ENCODE measurements at regions not wholly inside any gene's neighbourhood (a gene's known extent, or its start where the extent isn't known, plus 50 kb on each side); places are given as distances from the start of the nearest gene placed in this dataset.

DNA sequence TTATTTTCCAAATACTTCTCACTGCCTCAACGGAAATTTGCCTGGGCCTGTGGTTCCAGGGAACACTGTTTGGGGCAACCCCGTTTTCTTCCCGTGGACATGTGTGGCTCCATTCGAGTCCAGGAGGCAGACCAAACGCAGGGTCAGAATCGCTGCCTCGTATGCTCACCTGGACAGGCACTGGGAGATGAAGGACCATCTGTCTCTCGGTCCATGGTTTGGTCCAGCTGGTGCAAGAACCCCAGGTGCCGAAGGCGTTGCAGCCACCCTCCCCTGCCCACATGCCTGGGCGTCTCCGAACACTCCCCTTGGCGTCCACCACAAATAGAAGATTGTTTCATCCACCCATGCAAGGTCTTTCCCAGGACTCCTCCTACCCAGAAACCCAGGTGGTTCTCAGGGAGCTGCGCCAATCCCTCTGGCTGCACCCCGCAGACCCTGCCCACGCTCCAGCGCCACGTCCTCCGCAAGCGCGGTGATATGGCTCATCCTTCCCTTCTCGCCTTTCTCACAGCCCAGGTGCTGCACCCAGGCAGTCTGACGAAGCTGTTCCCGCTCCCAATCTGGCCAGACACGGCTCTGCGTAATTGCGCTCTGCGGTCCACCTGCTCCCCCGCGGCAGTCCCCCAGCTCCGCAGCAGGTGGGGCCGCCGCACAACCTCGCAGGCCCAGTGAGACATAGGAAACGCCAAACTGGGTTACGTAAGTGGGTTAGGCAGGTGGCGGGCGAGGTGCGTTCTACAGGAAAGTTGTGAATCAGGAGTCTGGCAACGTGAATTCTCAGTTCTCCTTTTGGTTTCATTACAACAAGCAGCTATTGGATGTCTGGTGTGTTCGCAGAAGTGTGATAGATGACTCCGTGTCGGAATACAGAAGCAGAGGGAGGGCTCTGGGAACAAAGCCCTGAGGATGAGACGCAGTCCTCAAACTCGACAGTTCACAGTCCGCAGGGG, 146.2 kb upstream of the ECI2 start:
- Histone ChIP-seq H3K4me3 (ENCODE audit: low read length) (peak overlapping the region; percentile 68), H3K27ac (ENCODE audit: low read length) (no peak overlapping the region), H3K4me1 (ENCODE audit: insufficient read depth, low read length) (peaks cover 3% of the 10 kb centered on the region; the same call in 1 of the 2 replicates), H3K27me3 (ENCODE audit: insufficient read depth, low read length) (peaks cover 49% of the 10 kb centered on the region), H3K36me3 (ENCODE audit: insufficient read depth, low read depth, low read length) (no peaks in the 10 kb centered on the region), H3K9me3 (ENCODE audit: insufficient read depth, low read depth, low read length) (no peaks in the 10 kb centered on the region), H3K9ac (ENCODE audit: low read depth, low read length) (no peak overlapping the region)

- Histone ChIP-seq H3K4me3 (ENCODE audit: low read length) (no peak overlapping the region), H3K9ac (ENCODE audit: low read depth, low read length) (no peak overlapping the region), H3K27ac (ENCODE audit: low read length) (no peak overlapping the region), H3K4me1 (ENCODE audit: insufficient read depth, low read length) (peaks cover 3% of the 10 kb centered on the region; the same call in 1 of the 2 replicates), H3K27me3 (ENCODE audit: insufficient read depth, low read length) (peaks cover 45% of the 10 kb centered on the region), H3K9me3 (ENCODE audit: insufficient read depth, low read depth, low read length) (no peaks in the 10 kb centered on the region), H3K36me3 (ENCODE audit: insufficient read depth, low read depth, low read length) (no peaks in the 10 kb centered on the region)
Measured at GRCh38 chr6:4280707-4281106, 145.3 kb upstream of the ECI2 start.

GRCh38 chr6:4280031-4280430, 144.7 kb upstream of the ECI2 start:
- Histone ChIP-seq H3K4me1 (ENCODE audit: insufficient read depth, low read length) (peaks cover 3% of the 10 kb centered on the region; the same call in 1 of the 2 replicates), H3K36me3 (ENCODE audit: insufficient read depth, low read depth, low read length) (no peaks in the 10 kb centered on the region), H3K9me3 (ENCODE audit: insufficient read depth, low read depth, low read length) (no peaks in the 10 kb centered on the region), H3K9ac (ENCODE audit: low read depth, low read length) (no peak overlapping the region), H3K27me3 (ENCODE audit: insufficient read depth, low read length) (peaks cover 45% of the 10 kb centered on the region), H3K4me3 (ENCODE audit: low read length) (no peak overlapping the region), H3K27ac (ENCODE audit: low read length) (no peak overlapping the region)

GRCh38 chr6:4274382-4275082, 139.2 kb upstream of the ECI2 start:
- Histone ChIP-seq H3K27me3 (ENCODE audit: insufficient read depth, low read length) (no peaks in the 10 kb centered on the region), H3K4me3 (ENCODE audit: low read length) (no peak overlapping the region), H3K9me3 (ENCODE audit: insufficient read depth, low read depth, low read length) (no peaks in the 10 kb centered on the region), H3K9ac (ENCODE audit: low read depth, low read length) (no peak overlapping the region), H3K4me1 (ENCODE audit: insufficient read depth, low read length) (no peaks in the 10 kb centered on the region), H3K27ac (ENCODE audit: low read length) (no peak overlapping the region), H3K36me3 (ENCODE audit: insufficient read depth, low read depth, low read length) (no peaks in the 10 kb centered on the region)

GRCh38 chr6:4272996-4273395, 137.6 kb upstream of the ECI2 start:
- no peaks in the 10 kb centered on the region; the same call in 1 of the 2 replicates for H3K9me3 ChIP-seq (ENCODE audit: insufficient read depth, low read depth, low read length)
- no peak overlapping the region for H3K27ac ChIP-seq (ENCODE audit: low read length)
- no peaks in the 10 kb centered on the region for H3K27me3 ChIP-seq (ENCODE audit: insufficient read depth, low read length)
- H3K4me1 ChIP-seq (ENCODE audit: insufficient read depth, low read length), result no peaks in the 10 kb centered on the region
- H3K9ac ChIP-seq (ENCODE audit: low read depth, low read length), result no peak overlapping the region
- H3K4me3 ChIP-seq (ENCODE audit: low read length), result no peak overlapping the region
- H3K36me3 ChIP-seq (ENCODE audit: insufficient read depth, low read depth, low read length), result no peaks in the 10 kb centered on the region

DNA sequence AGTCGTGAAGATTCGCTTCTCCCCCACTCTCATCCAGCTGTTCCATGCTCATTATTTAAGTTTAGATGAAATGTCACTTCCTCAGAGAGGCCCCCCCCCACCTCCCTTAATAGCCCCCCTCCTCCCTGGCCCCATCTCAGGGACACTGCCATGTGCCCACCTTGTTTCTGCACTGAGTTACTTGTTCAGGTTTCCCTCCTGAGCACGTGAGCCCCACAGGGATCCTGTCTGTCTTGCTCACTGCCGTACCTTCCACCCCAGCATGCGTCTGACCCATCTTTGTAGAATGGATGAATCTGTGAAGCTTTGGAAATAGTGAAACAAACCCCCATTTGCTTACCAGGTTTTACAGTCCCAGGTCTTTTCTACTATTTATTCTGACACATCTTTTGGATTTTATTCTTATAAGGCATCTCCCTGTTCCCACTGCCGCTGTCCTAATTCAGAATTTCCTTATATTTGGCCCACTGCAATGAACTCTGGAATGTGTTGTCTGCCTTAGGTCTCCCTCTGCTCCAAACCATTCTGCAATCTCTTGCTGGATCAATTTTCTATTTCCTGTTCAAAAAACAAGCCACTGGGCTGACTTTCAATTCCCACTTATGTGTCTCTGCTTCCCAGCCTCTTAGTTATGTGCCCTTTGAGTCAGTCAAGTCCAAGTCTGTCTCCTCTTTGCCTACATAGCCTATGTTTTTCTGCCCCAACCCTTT, 136.5 kb upstream of the ECI2 start:
- no peak overlapping the region for H3K27ac ChIP-seq (ENCODE audit: low read length)
- no peak overlapping the region for H3K4me3 ChIP-seq (ENCODE audit: low read length)
- H3K27me3 ChIP-seq (ENCODE audit: insufficient read depth, low read length), result no peaks in the 10 kb centered on the region
- H3K4me1 ChIP-seq (ENCODE audit: insufficient read depth, low read length), result no peaks in the 10 kb centered on the region
- no peak overlapping the region for H3K9ac ChIP-seq (ENCODE audit: low read depth, low read length)
- no peaks in the 10 kb centered on the region; the same call in 1 of the 2 replicates for H3K9me3 ChIP-seq (ENCODE audit: insufficient read depth, low read depth, low read length)
- no peaks in the 10 kb centered on the region for H3K36me3 ChIP-seq (ENCODE audit: insufficient read depth, low read depth, low read length)

GRCh38 chr6:4270776-4271175, 135.4 kb upstream of the ECI2 start:
- H3K27me3 ChIP-seq (ENCODE audit: insufficient read depth, low read length), result no peaks in the 10 kb centered on the region
- H3K9ac ChIP-seq (ENCODE audit: low read depth, low read length), result no peak overlapping the region
- no peaks in the 10 kb centered on the region; the same call in 1 of the 2 replicates for H3K9me3 ChIP-seq (ENCODE audit: insufficient read depth, low read depth, low read length)
- no peak overlapping the region for H3K4me3 ChIP-seq (ENCODE audit: low read length)
- H3K27ac ChIP-seq (ENCODE audit: low read length), result no peak overlapping the region
- H3K4me1 ChIP-seq (ENCODE audit: insufficient read depth, low read length), result no peaks in the 10 kb centered on the region
- H3K36me3 ChIP-seq (ENCODE audit: insufficient read depth, low read depth, low read length), result no peaks in the 10 kb centered on the region

DNA sequence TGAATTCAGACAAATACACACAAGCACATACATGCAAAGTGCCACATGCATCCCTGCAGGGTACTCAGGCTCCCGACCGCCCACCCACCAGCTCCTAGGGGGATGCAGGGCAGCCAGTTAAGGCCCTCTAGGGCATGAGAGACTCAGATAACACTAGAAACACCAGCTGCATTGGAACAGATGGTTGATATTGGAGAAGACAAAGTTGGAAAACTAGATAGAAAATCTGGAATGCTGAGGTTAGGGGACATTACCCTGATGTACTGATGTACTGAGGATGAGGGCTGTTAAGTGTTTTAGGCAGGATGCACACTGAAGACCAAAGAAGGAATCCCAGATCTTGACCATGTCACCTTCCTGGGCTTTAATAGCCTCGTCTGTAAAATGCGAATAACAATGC, 134.6 kb upstream of the ECI2 start:
- H3K9me3 ChIP-seq (ENCODE audit: insufficient read depth, low read depth, low read length), result no peaks in the 10 kb centered on the region; the same call in 1 of the 2 replicates
- H3K4me3 ChIP-seq (ENCODE audit: low read length), result no peak overlapping the region
- H3K27me3 ChIP-seq (ENCODE audit: insufficient read depth, low read length), result no peaks in the 10 kb centered on the region

DNA sequence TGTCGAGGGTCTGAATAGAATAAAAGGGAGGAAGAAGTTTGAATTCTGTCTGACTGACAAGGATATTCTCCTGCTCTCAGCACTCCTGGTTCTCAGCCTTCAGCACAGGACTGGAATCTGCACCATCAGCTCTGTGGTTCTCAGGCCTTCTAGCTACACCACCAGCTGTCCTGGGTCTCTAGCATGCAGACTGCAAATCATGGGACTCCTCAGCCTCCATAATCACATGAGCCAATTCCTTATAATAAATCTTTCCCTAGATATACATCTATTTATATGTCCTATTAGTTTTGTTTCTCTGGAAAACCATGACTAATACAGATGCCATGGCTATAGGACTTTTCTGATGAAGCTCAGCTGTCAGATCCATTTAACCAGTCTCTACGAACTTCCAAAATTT, 132.8 kb upstream of the ECI2 start:
- Histone ChIP-seq H3K27ac (ENCODE audit: low read length) (no peak overlapping the region), H3K9ac (ENCODE audit: low read depth, low read length) (no peak overlapping the region), H3K27me3 (ENCODE audit: insufficient read depth, low read length) (no peaks in the 10 kb centered on the region), H3K36me3 (ENCODE audit: insufficient read depth, low read depth, low read length) (no peaks in the 10 kb centered on the region), H3K4me3 (ENCODE audit: low read length) (no peak overlapping the region), H3K4me1 (ENCODE audit: insufficient read depth, low read length) (no peaks in the 10 kb centered on the region), H3K9me3 (ENCODE audit: insufficient read depth, low read depth, low read length) (no peaks in the 10 kb centered on the region; the same call in 1 of the 2 replicates)

More for the DNA sequence above, 134.6 kb upstream of the ECI2 start:
- Histone ChIP-seq H3K9ac (ENCODE audit: low read depth, low read length) (no peak overlapping the region), H3K27ac (ENCODE audit: low read length) (no peak overlapping the region), H3K36me3 (ENCODE audit: insufficient read depth, low read depth, low read length) (no peaks in the 10 kb centered on the region), H3K4me1 (ENCODE audit: insufficient read depth, low read length) (no peaks in the 10 kb centered on the region)

DNA sequence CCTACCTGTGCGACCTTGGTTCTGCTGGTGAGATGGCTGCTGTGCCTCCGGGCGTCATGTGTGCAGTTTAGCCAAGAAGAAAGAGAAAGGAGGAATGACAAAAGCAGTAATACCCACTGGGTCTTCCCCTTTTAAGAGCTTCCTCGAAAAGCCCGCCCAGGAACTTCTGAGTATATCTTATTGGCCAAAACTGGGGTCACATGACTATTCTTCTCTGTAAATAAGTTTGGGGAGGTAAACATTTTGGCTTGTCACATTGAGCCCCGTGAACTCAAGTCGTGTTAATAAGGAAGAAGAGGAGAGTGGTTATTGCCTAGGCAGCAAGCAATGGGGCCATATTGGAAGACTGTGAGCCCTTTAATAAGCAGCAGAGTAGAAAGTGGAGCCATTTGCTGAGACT, 130.4 kb upstream of the ECI2 start:
- no peak overlapping the region for H3K4me3 ChIP-seq (ENCODE audit: low read length)
- H3K36me3 ChIP-seq (ENCODE audit: insufficient read depth, low read depth, low read length), result no peaks in the 10 kb centered on the region
- H3K27me3 ChIP-seq (ENCODE audit: insufficient read depth, low read length), result no peaks in the 10 kb centered on the region
- no peaks in the 10 kb centered on the region for H3K4me1 ChIP-seq (ENCODE audit: insufficient read depth, low read length)
- H3K9ac ChIP-seq (ENCODE audit: low read depth, low read length), result no peak overlapping the region
- H3K27ac ChIP-seq (ENCODE audit: low read length), result no peak overlapping the region
- no peaks in the 10 kb centered on the region; the same call in 1 of the 2 replicates for H3K9me3 ChIP-seq (ENCODE audit: insufficient read depth, low read depth, low read length)

DNA sequence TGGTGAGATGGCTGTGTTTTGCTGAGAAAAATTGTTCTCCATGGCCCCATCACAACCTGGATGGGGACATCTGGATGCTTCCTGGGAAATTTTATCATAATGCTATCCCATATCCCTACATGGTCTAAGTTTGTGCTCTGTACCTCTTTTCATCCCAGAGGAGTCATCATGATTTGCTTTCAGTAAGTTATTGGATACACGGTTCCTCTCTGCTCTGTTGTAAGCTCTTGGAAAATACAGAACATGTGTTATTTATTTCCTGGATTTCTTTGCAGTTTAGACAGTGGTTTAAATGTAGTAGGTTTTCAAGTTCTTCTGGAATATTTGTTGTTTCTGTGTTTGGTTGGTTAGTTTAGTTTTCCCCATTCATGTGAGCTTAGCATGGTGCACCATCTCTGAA, 129.2 kb upstream of the ECI2 start:
- H3K4me3 ChIP-seq (ENCODE audit: low read length), result no peak overlapping the region
- no peaks in the 10 kb centered on the region for H3K27me3 ChIP-seq (ENCODE audit: insufficient read depth, low read length)
- H3K9me3 ChIP-seq (ENCODE audit: insufficient read depth, low read depth, low read length), result no peaks in the 10 kb centered on the region; the same call in 1 of the 2 replicates
- H3K27ac ChIP-seq (ENCODE audit: low read length), result no peak overlapping the region
- no peak overlapping the region for H3K9ac ChIP-seq (ENCODE audit: low read depth, low read length)
- no peaks in the 10 kb centered on the region for H3K4me1 ChIP-seq (ENCODE audit: insufficient read depth, low read length)
- H3K36me3 ChIP-seq (ENCODE audit: insufficient read depth, low read depth, low read length), result no peaks in the 10 kb centered on the region

Measured in iPS-20b (cell line).